OCI-LY3 (cell line): ENCODE measurements at regions not wholly inside any gene's neighbourhood (a gene's known extent, or its start where the extent isn't known, plus 50 kb on each side); places are given as distances from the start of the nearest gene placed in this dataset.

Experiments used
- H2AFZ ChIP-seq: fragments of 200-600, 300-600 bp; shearing (Covaris generic); 2 replicates; pipeline ENCODE4 v1.6.0; 2014; ENCODE audit warnings: antibody characterized with exemption, low read depth, low read length
- H3K27ac ChIP-seq: fragments of 200-600, 300-600 bp; sonication (generic); 2 replicates; pipeline ENCODE4 v1.5.1; 2014; ENCODE audit warnings: mild to moderate bottlenecking, low read length, moderate library complexity, mixed read lengths
- H3K27me3 ChIP-seq: fragments of 200-600, 300-600 bp; sonication (generic); 2 replicates; pipeline ENCODE4 v1.6.1; 2014; ENCODE audit warnings: low read depth, low read length, mixed read lengths
- H3K36me3 ChIP-seq: fragments of 200-600, 300-600 bp; sonication (generic); replicated peaks from 2 replicates; pipeline ENCODE3; 2014; ENCODE audit warnings: low read depth, low read length, mixed read lengths
- H3K4me1 ChIP-seq: fragments of 300-600, 200-600 bp; sonication (generic); 2 replicates; pipeline ENCODE4 v1.6.1; 2014; ENCODE audit warnings: low read length, mixed read lengths
- H3K4me2 ChIP-seq: fragments of 200-600, 300-600 bp; sonication (generic); 2 replicates; pipeline ENCODE4 v1.6.1; 2014; ENCODE audit warnings: low read length, mixed read lengths
- H3K4me3 ChIP-seq: fragments of 300-600, 200-600 bp; sonication (generic); 2 replicates; pipeline ENCODE4 v1.5.1; 2014; ENCODE audit warnings: antibody characterized with exemption, mild to moderate bottlenecking, low read length, moderate library complexity
- H3K79me2 ChIP-seq: fragments of 300-600, 200-600 bp; shearing (Covaris generic); 2 replicates; pipeline ENCODE4 v1.6.1; 2014; ENCODE audit warnings: mild to moderate bottlenecking, low read length, mixed read lengths
- H3K9ac ChIP-seq: fragments of 300-600, 200-600 bp; shearing (Covaris generic); 2 replicates; pipeline ENCODE4 v1.6.0; 2014; ENCODE audit warnings: mild to moderate bottlenecking, low read length, moderate library complexity
- H3K9me3 ChIP-seq: fragments of 200-600, 300-600 bp; shearing (Covaris generic); 2 replicates; pipeline ENCODE4 v1.6.1; 2014; ENCODE audit warnings: low read length, mixed read lengths; ENCODE audit not compliant: insufficient read depth
- H4K20me1 ChIP-seq: fragments of 200-600, 300-600 bp; sonication (generic); 2 replicates; pipeline ENCODE4 v1.6.1; 2016; ENCODE audit warnings: low read length, mixed read lengths; ENCODE audit not compliant: insufficient read depth
- EZH2phosphoT487 ChIP-seq: fragments of 200-600 bp; shearing (Covaris generic); IDR thresholded peaks from 2 replicates; pipeline ENCODE4 v1.6.1; 2018; ENCODE audit warnings: antibody characterized with exemption, mixed run types, low read depth
- TF ChIP-seq, protein P1 (sequence below): fragments of 200-600, 300-600 bp; sonication (generic); IDR thresholded peaks from 2 replicates; pipeline ENCODE4 v1.5.1; 2014; ENCODE audit warnings: antibody characterized with exemption, low read length, low read depth

DNA sequence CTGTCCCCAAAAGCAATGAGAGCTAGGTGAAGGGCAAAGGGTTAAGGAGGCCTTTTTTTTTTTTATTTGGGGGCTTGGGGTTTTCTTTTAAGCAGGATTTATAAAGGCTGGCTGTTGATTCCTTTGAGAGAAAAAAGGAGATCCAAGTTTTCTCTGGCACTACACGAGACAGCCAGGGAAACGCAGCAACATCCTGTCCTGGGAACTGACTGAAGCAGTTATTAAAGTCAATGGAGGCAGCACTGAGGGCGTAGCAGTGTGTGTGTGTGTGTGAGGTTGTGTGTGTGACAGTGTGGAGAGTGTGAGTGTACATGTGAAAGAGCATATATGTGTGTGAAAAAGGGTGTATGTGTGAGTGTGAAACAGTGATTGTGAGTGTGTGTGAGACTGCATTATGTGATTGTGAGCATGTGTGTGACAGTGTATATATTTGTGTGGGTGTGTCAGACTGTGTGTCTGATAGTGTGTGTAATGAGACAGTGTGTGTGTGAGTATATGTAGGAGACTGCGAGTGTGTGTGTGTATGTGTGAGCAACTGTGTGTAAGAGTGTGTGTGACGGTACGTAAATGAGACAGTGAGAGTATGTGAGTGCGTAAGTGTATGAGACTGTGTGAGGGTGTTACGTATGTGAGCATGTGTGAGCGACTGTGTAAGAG, 65.9 kb upstream of the TIAM1 start:
- Histone ChIP-seq H3K9me3 (no peaks in the 10 kb centered on the region), H3K4me2 (no peak overlapping the region), H4K20me1 (no peaks in the 10 kb centered on the region), H3K9ac (no peak overlapping the region), H3K36me3 (no peaks in the 10 kb centered on the region), H3K27me3 (no peaks in the 10 kb centered on the region), H3K27ac (no peak overlapping the region), H3K4me1 (peaks cover 7% of the 10 kb centered on the region), H3K4me3 (no peak overlapping the region), H3K79me2 (no peaks in the 10 kb centered on the region), H2AFZ (no peak overlapping the region)
- TF ChIP-seq EZH2phosphoT487: no peak
- TF ChIP-seq, protein P1, sequence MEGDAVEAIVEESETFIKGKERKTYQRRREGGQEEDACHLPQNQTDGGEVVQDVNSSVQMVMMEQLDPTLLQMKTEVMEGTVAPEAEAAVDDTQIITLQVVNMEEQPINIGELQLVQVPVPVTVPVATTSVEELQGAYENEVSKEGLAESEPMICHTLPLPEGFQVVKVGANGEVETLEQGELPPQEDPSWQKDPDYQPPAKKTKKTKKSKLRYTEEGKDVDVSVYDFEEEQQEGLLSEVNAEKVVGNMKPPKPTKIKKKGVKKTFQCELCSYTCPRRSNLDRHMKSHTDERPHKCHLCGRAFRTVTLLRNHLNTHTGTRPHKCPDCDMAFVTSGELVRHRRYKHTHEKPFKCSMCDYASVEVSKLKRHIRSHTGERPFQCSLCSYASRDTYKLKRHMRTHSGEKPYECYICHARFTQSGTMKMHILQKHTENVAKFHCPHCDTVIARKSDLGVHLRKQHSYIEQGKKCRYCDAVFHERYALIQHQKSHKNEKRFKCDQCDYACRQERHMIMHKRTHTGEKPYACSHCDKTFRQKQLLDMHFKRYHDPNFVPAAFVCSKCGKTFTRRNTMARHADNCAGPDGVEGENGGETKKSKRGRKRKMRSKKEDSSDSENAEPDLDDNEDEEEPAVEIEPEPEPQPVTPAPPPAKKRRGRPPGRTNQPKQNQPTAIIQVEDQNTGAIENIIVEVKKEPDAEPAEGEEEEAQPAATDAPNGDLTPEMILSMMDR: no peak

DNA sequence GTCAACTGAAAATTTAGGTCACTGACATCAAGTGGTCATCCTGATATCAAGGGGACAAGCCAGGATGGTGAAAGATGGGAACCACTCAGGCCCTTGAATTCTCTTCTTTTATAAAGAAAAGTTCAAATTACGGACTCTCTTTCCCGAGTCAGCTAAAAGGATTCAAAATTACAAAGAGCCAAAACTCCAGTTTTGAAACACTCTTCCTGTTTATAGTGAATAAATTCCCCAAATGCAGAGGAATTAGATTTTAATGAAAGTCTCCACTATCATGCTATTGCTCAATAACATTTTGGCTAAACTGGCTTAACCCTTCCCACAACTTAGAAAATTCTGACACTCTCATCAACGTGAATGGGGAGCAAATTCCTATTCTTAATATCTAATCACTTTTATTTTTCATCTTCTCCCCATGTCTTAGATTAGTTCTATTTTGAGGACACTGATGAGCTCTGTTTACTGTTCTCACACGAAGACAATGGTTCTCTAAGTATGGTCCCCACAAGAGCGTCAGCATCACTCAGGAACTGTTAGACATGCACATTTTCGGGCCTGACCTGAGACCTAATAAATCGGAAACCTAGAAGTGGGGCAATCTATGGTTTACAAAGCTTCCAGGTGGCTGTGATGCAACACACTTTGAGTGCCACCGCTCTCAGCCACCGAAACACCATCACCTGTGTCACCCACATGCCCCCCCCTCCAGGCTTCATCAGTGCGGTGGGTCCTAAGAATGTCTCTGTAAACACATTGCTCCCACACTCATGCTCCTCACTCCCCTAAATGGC, 64.4 kb upstream of the TIAM1 start:
- no peak overlapping the region for H3K4me2 ChIP-seq
- no peaks in the 10 kb centered on the region for H3K36me3 ChIP-seq
- no peak overlapping the region for H3K9ac ChIP-seq
- H4K20me1 ChIP-seq: no peaks in the 10 kb centered on the region
- no peaks in the 10 kb centered on the region for H3K9me3 ChIP-seq
- H3K79me2 ChIP-seq: no peaks in the 10 kb centered on the region
- TF ChIP-seq, protein P1: no peak
- no peak for TF ChIP-seq EZH2phosphoT487
- no peak overlapping the region for H3K4me3 ChIP-seq
- H3K27me3 ChIP-seq: no peaks in the 10 kb centered on the region
- no peak overlapping the region for H3K27ac ChIP-seq
- no peak overlapping the region for H2AFZ ChIP-seq
- peaks cover 7% of the 10 kb centered on the region for H3K4me1 ChIP-seq

DNA sequence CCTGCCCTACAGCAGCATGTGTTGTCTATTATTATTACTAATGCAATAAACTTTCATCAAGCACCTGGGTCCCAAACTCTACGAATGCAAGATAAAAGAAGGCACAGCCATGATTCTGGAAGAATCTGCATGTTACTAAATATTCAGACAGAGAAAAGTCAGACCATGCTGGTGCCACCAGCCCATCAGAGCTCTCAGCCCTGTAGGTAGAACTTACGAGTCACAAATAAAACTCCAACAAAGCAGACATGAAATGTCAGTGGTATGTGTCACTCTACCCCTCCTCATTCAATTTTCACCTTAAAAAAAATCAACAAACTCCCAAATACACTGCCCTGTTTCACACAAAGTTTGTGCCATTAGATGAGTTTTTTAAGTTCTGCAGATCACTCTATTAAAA, 62.4 kb upstream of the TIAM1 start:
- Histone ChIP-seq H3K4me2 (no peak overlapping the region), H3K27me3 (no peaks in the 10 kb centered on the region), H3K27ac (no peak overlapping the region), H3K4me1 (peaks cover 7% of the 10 kb centered on the region), H2AFZ (no peak overlapping the region), H3K9me3 (no peaks in the 10 kb centered on the region), H3K9ac (no peak overlapping the region), H4K20me1 (no peaks in the 10 kb centered on the region), H3K4me3 (no peak overlapping the region), H3K36me3 (no peaks in the 10 kb centered on the region), H3K79me2 (no peaks in the 10 kb centered on the region)
- no peak for TF ChIP-seq EZH2phosphoT487
- TF ChIP-seq, protein P1: no peak

DNA sequence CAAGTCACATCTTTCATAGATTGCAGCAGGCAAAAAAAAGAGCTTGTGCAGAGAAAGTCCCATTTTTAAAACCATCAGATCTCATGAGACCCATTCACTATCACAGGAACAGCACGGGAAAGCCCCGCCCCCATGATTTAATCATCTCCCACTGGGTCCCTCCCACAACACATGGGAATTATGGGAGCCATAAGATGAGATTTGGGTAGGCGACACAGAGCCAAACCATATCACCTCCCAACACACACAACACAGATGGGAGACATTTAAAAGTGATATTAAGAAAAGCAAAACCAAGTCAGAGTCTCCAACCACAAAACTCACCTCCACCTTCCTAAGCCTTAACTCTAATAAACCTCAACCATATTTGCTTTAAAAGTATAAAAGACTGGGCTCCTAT, 61.5 kb upstream of the TIAM1 start:
- Histone ChIP-seq H3K9me3 (no peaks in the 10 kb centered on the region), H3K79me2 (no peaks in the 10 kb centered on the region), H4K20me1 (no peaks in the 10 kb centered on the region), H3K36me3 (no peaks in the 10 kb centered on the region), H3K4me1 (peaks cover under 1% of the 10 kb centered on the region; the same call in 1 of the 2 replicates), H3K27me3 (no peaks in the 10 kb centered on the region), H3K4me3 (no peak overlapping the region), H2AFZ (no peak overlapping the region), H3K9ac (no peak overlapping the region), H3K27ac (no peak overlapping the region), H3K4me2 (no peak overlapping the region)
- TF ChIP-seq EZH2phosphoT487: no peak
- TF ChIP-seq, protein P1: no peak
